ENCODE measurements at regions not wholly inside any gene's neighbourhood (a gene's known extent, or its start where the extent isn't known, plus 50 kb on each side); places are given as distances from the start of the nearest gene placed in this dataset.

DNA sequence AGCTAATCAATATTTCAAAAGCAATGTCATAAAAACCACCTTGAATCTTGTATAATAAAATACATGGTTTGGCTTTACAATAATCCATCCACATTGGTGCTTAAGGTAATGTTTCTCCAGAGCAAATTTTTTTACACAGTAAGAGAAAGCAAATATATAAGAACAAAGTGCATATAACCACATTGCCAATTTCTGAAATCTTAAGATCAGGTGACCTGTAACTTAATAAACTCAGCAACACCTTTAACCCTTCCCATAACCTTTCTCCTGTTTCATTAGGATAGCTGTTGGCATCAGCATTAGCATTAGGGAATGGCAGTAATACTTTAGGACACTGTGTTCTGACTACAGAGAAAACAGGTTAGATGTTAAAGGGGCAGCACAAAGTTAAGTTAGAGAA lies 155.9 kb upstream of the SEMA3D start:
- H3K27ac ChIP-seq (ENCODE audit: low read depth, low read length) = no peak overlapping the region
- ChIA-PET CTCF (no interaction called here), POLR2A (no interaction called here), RAD21 (ENCODE audit: low non-redundant PET in 1 of 2, low total read pairs in 2 of 2, uncharacterized antibody in 2 of 2, unreplicated experiment in 2 of 2) (no interaction called here)
- BruUV-seq (replicated peaks) = no TSS peak
- H3K27me3 ChIP-seq (ENCODE audit: insufficient read depth, low read length) = no peaks in the 10 kb centered on the region
- no peaks in the 10 kb centered on the region for H3K4me1 ChIP-seq (ENCODE audit: control insufficient read depth in 1 of 2, insufficient read depth in 2 of 2, low read length in 2 of 2)
- H3K4me3 ChIP-seq (replicated peaks in 1 of 2; ENCODE audit: low read depth in 1 of 2, low read length in 2 of 2) = no peak overlapping the region
- TF ChIP-seq CEBPB (IDR thresholded peaks at IDR 0.05; ENCODE audit: low read depth) (no peak), ZFX (IDR thresholded peaks at IDR 0.05) (no peak), ELF1 (IDR thresholded peaks at IDR 0.05; ENCODE audit: borderline replicate concordance, low read depth) (no peak), YY1 (IDR thresholded peaks at IDR 0.05; ENCODE audit: extremely low read depth, insufficient replicate concordance, low read depth, low read length) (no peak), SRF (IDR thresholded peaks at IDR 0.05; ENCODE audit: low read depth) (no peak), POLR2A (IDR thresholded peaks at IDR 0.05; ENCODE audit: borderline replicate concordance, extremely low read depth, insufficient read depth, insufficient read length) (no peak), JUND (IDR thresholded peaks at IDR 0.05) (no peak), SIN3A (IDR thresholded peaks at IDR 0.05; ENCODE audit: low read depth) (no peak), CBX3 (IDR thresholded peaks at IDR 0.05; ENCODE audit: low read depth) (no peak), RAD21 (IDR thresholded peaks at IDR 0.05; ENCODE audit: low read depth) (no peak), FOSL1 (IDR thresholded peaks at IDR 0.05; ENCODE audit: low read depth) (no peak)
- no peak overlapping the region for H3K4me2 ChIP-seq (ENCODE audit: low read length)
- H3K79me2 ChIP-seq (ENCODE audit: insufficient read depth, low read length) = no peaks in the 10 kb centered on the region
- no peak for DNase-seq (ENCODE audit: low read depth, low spot score)
- H3K36me3 ChIP-seq (ENCODE audit: control insufficient read depth in 1 of 2, insufficient read depth in 2 of 2, low read length in 2 of 2) = no peaks in the 10 kb centered on the region
- intact Hi-C loops (cut with micrococcal nuclease) = no loop called here
- no peak overlapping the region for H2AFZ ChIP-seq (ENCODE audit: low read depth, low read length, poor library complexity, severe bottlenecking)
- no peak for ATAC-seq
- H3K9me3 ChIP-seq (ENCODE audit: control insufficient read depth in 1 of 2, insufficient read depth in 1 of 2, low read depth in 1 of 2, low read length in 2 of 2) = no peaks in the 10 kb centered on the region
- no peaks in the 10 kb centered on the region for H4K20me1 ChIP-seq (ENCODE audit: insufficient read depth)
- no peak overlapping the region for H3K9ac ChIP-seq (ENCODE audit: low read length)
- no peaks in the 10 kb centered on the region for H3K9me2 ChIP-seq (ENCODE audit: insufficient read depth)

DNA sequence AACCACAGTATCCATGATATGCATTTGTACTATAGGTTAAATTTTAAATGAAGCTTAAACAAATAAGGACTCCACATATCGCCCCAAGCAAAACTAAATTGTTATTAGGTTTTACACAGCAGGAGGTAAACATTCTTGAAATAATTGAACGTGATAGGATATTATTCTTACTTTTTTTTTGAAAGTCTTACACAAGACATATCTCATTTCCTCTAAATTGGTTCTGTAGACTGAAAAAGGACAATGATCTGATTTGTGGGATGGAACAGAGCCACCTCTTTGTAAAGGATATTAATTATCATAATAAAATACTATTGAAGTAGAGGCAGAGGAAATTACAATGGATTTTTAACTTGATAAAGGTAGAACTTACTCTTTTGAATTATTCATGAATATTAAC lies 155.1 kb upstream of the SEMA3D start:
- intact Hi-C loops (cut with micrococcal nuclease) = no loop called here
- H3K9ac ChIP-seq (ENCODE audit: low read length) = no peak overlapping the region
- no peaks in the 10 kb centered on the region for H3K36me3 ChIP-seq (ENCODE audit: control insufficient read depth in 1 of 2, insufficient read depth in 2 of 2, low read length in 2 of 2)
- no peak for ATAC-seq
- ChIA-PET POLR2A (no interaction called here), RAD21 (ENCODE audit: low non-redundant PET in 1 of 2, low total read pairs in 2 of 2, uncharacterized antibody in 2 of 2, unreplicated experiment in 2 of 2) (no interaction called here), CTCF (no interaction called here)
- H3K4me3 ChIP-seq (replicated peaks in 1 of 2; ENCODE audit: low read depth in 1 of 2, low read length in 2 of 2) = no peak overlapping the region
- H3K4me2 ChIP-seq (ENCODE audit: low read length) = no peak overlapping the region
- H3K27ac ChIP-seq (ENCODE audit: low read depth, low read length) = no peak overlapping the region
- no peaks in the 10 kb centered on the region for H3K9me3 ChIP-seq (ENCODE audit: control insufficient read depth in 1 of 2, insufficient read depth in 1 of 2, low read depth in 1 of 2, low read length in 2 of 2)
- H3K79me2 ChIP-seq (ENCODE audit: insufficient read depth, low read length) = no peaks in the 10 kb centered on the region
- BruUV-seq (replicated peaks) = no TSS peak
- H2AFZ ChIP-seq (ENCODE audit: low read depth, low read length, poor library complexity, severe bottlenecking) = no peak overlapping the region
- no peak for TF ChIP-seq TCF7L2 (IDR thresholded peaks at IDR 0.05; ENCODE audit: borderline replicate concordance, extremely low read depth, insufficient read depth, insufficient read length)
- TF ChIP-seq, protein P1, sequence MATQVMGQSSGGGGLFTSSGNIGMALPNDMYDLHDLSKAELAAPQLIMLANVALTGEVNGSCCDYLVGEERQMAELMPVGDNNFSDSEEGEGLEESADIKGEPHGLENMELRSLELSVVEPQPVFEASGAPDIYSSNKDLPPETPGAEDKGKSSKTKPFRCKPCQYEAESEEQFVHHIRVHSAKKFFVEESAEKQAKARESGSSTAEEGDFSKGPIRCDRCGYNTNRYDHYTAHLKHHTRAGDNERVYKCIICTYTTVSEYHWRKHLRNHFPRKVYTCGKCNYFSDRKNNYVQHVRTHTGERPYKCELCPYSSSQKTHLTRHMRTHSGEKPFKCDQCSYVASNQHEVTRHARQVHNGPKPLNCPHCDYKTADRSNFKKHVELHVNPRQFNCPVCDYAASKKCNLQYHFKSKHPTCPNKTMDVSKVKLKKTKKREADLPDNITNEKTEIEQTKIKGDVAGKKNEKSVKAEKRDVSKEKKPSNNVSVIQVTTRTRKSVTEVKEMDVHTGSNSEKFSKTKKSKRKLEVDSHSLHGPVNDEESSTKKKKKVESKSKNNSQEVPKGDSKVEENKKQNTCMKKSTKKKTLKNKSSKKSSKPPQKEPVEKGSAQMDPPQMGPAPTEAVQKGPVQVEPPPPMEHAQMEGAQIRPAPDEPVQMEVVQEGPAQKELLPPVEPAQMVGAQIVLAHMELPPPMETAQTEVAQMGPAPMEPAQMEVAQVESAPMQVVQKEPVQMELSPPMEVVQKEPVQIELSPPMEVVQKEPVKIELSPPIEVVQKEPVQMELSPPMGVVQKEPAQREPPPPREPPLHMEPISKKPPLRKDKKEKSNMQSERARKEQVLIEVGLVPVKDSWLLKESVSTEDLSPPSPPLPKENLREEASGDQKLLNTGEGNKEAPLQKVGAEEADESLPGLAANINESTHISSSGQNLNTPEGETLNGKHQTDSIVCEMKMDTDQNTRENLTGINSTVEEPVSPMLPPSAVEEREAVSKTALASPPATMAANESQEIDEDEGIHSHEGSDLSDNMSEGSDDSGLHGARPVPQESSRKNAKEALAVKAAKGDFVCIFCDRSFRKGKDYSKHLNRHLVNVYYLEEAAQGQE (IDR thresholded peaks at IDR 0.05; ENCODE audit: low read depth) = no peak
- no peak for TF ChIP-seq ZNF274 (IDR thresholded peaks at IDR 0.05; ENCODE audit: low read depth, low read length)
- TF ChIP-seq, protein P2, sequence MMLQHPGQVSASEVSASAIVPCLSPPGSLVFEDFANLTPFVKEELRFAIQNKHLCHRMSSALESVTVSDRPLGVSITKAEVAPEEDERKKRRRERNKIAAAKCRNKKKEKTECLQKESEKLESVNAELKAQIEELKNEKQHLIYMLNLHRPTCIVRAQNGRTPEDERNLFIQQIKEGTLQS (IDR thresholded peaks at IDR 0.05) = no peak
- no peak for TF ChIP-seq EGR1 (IDR thresholded peaks at IDR 0.05; ENCODE audit: low read depth)
- TF ChIP-seq JUND (IDR thresholded peaks at IDR 0.05) = no peak
- TF ChIP-seq RAD21 (IDR thresholded peaks at IDR 0.05; ENCODE audit: low read depth) = no peak
- H3K27me3 ChIP-seq (ENCODE audit: insufficient read depth, low read length) = no peaks in the 10 kb centered on the region
- H3K9me2 ChIP-seq (ENCODE audit: insufficient read depth) = no peaks in the 10 kb centered on the region
- DNase-seq (ENCODE audit: low read depth, low spot score) = no peak
- H3K4me1 ChIP-seq (ENCODE audit: control insufficient read depth in 1 of 2, insufficient read depth in 2 of 2, low read length in 2 of 2) = no peaks in the 10 kb centered on the region
- H4K20me1 ChIP-seq (ENCODE audit: insufficient read depth) = no peaks in the 10 kb centered on the region
